DND-41 (cell line): ENCODE measurements at regions not wholly inside any gene's neighbourhood (a gene's known extent, or its start where the extent isn't known, plus 50 kb on each side); places are given as distances from the start of the nearest gene placed in this dataset.

ENCODE experiments used
- ATAC-seq: fragments of 200-7000 bp; cut with Tn5 transposase; 3 replicates; pipeline ENCODE4 v1.9.1; 2021; ENCODE audit warnings: low read depth; ENCODE audit not compliant: insufficient read depth
- DNase-seq: peaks from one replicate; pipeline ENCODE4 v3.0.0-alpha.2; 2020
- H2AFZ ChIP-seq: 2 replicates; pipeline ENCODE4 v1.6.0; 2012; ENCODE audit warnings: low read depth, low read length
- H3K27ac ChIP-seq: 2 replicates; pipeline ENCODE4 v1.5.1; 2012; ENCODE audit warnings: low read length, inconsistent platforms
- H3K27me3 ChIP-seq: fragments of 200-600 bp; sonication (generic); 2 replicates; pipeline ENCODE4 v1.6.0; 2012; ENCODE audit warnings: low read length, mild to moderate bottlenecking, inconsistent platforms; ENCODE audit not compliant: insufficient read depth, poor library complexity
- H3K36me3 ChIP-seq: 2 replicates; pipeline ENCODE4 v1.5.1; 2012; ENCODE audit warnings: low read length, inconsistent platforms; ENCODE audit not compliant: insufficient read depth
- H3K4me1 ChIP-seq: 2 replicates; pipeline ENCODE4 v1.5.1; 2012; ENCODE audit warnings: mild to moderate bottlenecking, low read length; ENCODE audit not compliant: insufficient read depth
- H3K4me2 ChIP-seq: 2 replicates; pipeline ENCODE4 v1.6.0; 2012; ENCODE audit warnings: mild to moderate bottlenecking, moderate library complexity, low read length, inconsistent platforms; ENCODE audit not compliant: insufficient read depth
- H3K4me3 ChIP-seq, 2 experiments: fragments of 200-600 bp in 1 of 2; shearing (Covaris generic) in 1 of 2; 2 replicates each; pipeline ENCODE4 v1.5.1; 2012 to 2016; ENCODE audit warnings: inconsistent platforms in 2 of 2, low read length in 2 of 2, mild to moderate bottlenecking in 2 of 2, low read depth in 1 of 2, moderate library complexity in 1 of 2
- H3K79me2 ChIP-seq: 2 replicates; pipeline ENCODE4 v1.6.0; 2012; ENCODE audit warnings: low read length, inconsistent platforms; ENCODE audit not compliant: insufficient read depth
- H3K9ac ChIP-seq: 2 replicates; pipeline ENCODE4 v1.6.0; 2012; ENCODE audit warnings: low read depth, mild to moderate bottlenecking, inconsistent platforms, low read length, moderate library complexity
- H3K9me3 ChIP-seq: 2 replicates; pipeline ENCODE4 v1.5.1; 2012; ENCODE audit warnings: low read length, moderate library complexity, mild to moderate bottlenecking, inconsistent platforms; ENCODE audit not compliant: insufficient read depth, severe bottlenecking
- H4K20me1 ChIP-seq: 2 replicates; pipeline ENCODE4 v1.6.0; 2012; ENCODE audit warnings: low read length; ENCODE audit not compliant: insufficient read depth
- CTCF ChIP-seq: IDR thresholded peaks from 2 replicates; pipeline ENCODE4 v1.5.1; 2012; ENCODE audit warnings: borderline replicate concordance, low read length, moderate library complexity, mild to moderate bottlenecking; ENCODE audit not compliant: poor library complexity, severe bottlenecking; ENCODE audit errors: extremely low read depth
- EZH2 ChIP-seq: IDR thresholded peaks from 3 replicates; pipeline ENCODE4 v1.6.1; 2012; ENCODE audit warnings: borderline replicate concordance, low read depth, mild to moderate bottlenecking, moderate library complexity, low read length, inconsistent platforms; ENCODE audit not compliant: severe bottlenecking

- no peaks in the 10 kb centered on the region for H3K36me3 ChIP-seq
- H3K27me3 ChIP-seq, result no peaks in the 10 kb centered on the region
- no peaks in the 10 kb centered on the region for H4K20me1 ChIP-seq
- TF ChIP-seq EZH2 (no peak), CTCF (no peak)
- ATAC-seq (no peak), DNase-seq (no peak)
- H3K4me1 ChIP-seq, result no peaks in the 10 kb centered on the region
- H3K79me2 ChIP-seq, result no peaks in the 10 kb centered on the region
- no peak overlapping the region for H3K9ac ChIP-seq
- no peak overlapping the region for H2AFZ ChIP-seq
- no peak overlapping the region for H3K27ac ChIP-seq
- no peak overlapping the region for H3K4me2 ChIP-seq
- H3K4me3 ChIP-seq, result no peak overlapping the region
- H3K9me3 ChIP-seq, result no peaks in the 10 kb centered on the region
Observed at GRCh38 chr12:62001424-62001823, 258.8 kb upstream of the USP15 start.

- Histone ChIP-seq H3K4me3 (no peak overlapping the region), H3K4me1 (no peaks in the 10 kb centered on the region), H2AFZ (no peak overlapping the region), H3K36me3 (no peaks in the 10 kb centered on the region), H4K20me1 (no peaks in the 10 kb centered on the region), H3K79me2 (no peaks in the 10 kb centered on the region), H3K4me2 (no peak overlapping the region), H3K27me3 (no peaks in the 10 kb centered on the region), H3K9me3 (no peaks in the 10 kb centered on the region), H3K27ac (no peak overlapping the region), H3K9ac (no peak overlapping the region)
- ATAC-seq (no peak), DNase-seq (no peak)
- TF ChIP-seq EZH2 (no peak), CTCF (no peak)
Observed at GRCh38 chr12:62003226-62003625, 257.0 kb upstream of the USP15 start.

GRCh38 chr12:62003701-62004100 lies 256.5 kb upstream of the USP15 start:
- Histone ChIP-seq H4K20me1 (no peaks in the 10 kb centered on the region), H3K4me2 (no peak overlapping the region), H3K36me3 (no peaks in the 10 kb centered on the region), H3K27me3 (no peaks in the 10 kb centered on the region), H3K27ac (no peak overlapping the region), H3K4me1 (no peaks in the 10 kb centered on the region), H3K9me3 (no peaks in the 10 kb centered on the region), H3K4me3 (no peak overlapping the region), H3K9ac (no peak overlapping the region), H3K79me2 (no peaks in the 10 kb centered on the region), H2AFZ (no peak overlapping the region)
- ATAC-seq (no peak), DNase-seq (no peak)
- no peak for TF ChIP-seq CTCF
- no peak for TF ChIP-seq EZH2

GRCh38 chr12:62005615-62006014 lies 254.6 kb upstream of the USP15 start:
- no peaks in the 10 kb centered on the region for H3K9me3 ChIP-seq
- H3K79me2 ChIP-seq, result no peaks in the 10 kb centered on the region
- TF ChIP-seq EZH2, result no peak
- no peak for TF ChIP-seq CTCF
- H4K20me1 ChIP-seq, result no peaks in the 10 kb centered on the region
- no peaks in the 10 kb centered on the region for H3K4me1 ChIP-seq
- H3K36me3 ChIP-seq, result no peaks in the 10 kb centered on the region
- DNase-seq (no peak), ATAC-seq (no peak)
- no peak overlapping the region for H3K4me2 ChIP-seq
- H3K9ac ChIP-seq, result no peak overlapping the region
- H3K27ac ChIP-seq, result no peak overlapping the region
- no peak overlapping the region for H3K4me3 ChIP-seq
- H2AFZ ChIP-seq, result no peak overlapping the region
- no peaks in the 10 kb centered on the region for H3K27me3 ChIP-seq
